Neural cell (in vitro differentiated cells): ENCODE measurements at regions not wholly inside any gene's neighbourhood (a gene's known extent, or its start where the extent isn't known, plus 50 kb on each side); places are given as distances from the start of the nearest gene placed in this dataset.

Experiments used
- H2AFZ ChIP-seq: fragments of 200-600, 300-800 bp; sonication (generic), shearing (Covaris generic); 2 replicates; pipeline ENCODE4 v1.6.0; 2014; ENCODE audit warnings: low read depth, mild to moderate bottlenecking, antibody characterized with exemption, low read length, moderate library complexity
- H3F3A ChIP-seq: fragments of 200-600 bp; shearing (Covaris generic); 2 replicates; pipeline ENCODE4 v1.6.1; 2016; ENCODE audit warnings: mild to moderate bottlenecking, moderate library complexity, mixed read lengths, antibody characterized with exemption, low read length; ENCODE audit not compliant: insufficient read depth, poor library complexity, severe bottlenecking
- H3K27ac ChIP-seq: fragments of 200-600, 300-800 bp; sonication (generic), shearing (Covaris generic); 2 replicates; pipeline ENCODE4 v1.5.1; 2014; ENCODE audit warnings: mild to moderate bottlenecking, low read length, moderate library complexity
- H3K27me3 ChIP-seq: fragments of 300-800, 200-600 bp; sonication (generic), shearing (Covaris generic); 2 replicates; pipeline ENCODE4 v1.6.0; 2014; ENCODE audit warnings: mild to moderate bottlenecking, low read depth, low read length, moderate library complexity; ENCODE audit not compliant: insufficient read depth
- H3K36me3 ChIP-seq: fragments of 300-800, 200-600 bp; sonication (generic), shearing (Covaris generic); 2 replicates; pipeline ENCODE4 v1.5.1; 2014; ENCODE audit warnings: mild to moderate bottlenecking, antibody characterized with exemption, low read length, moderate library complexity; ENCODE audit not compliant: insufficient read depth
- H3K4me2 ChIP-seq: fragments of 300-800, 200-600 bp; sonication (generic), shearing (Covaris generic); 2 replicates; pipeline ENCODE4 v1.6.0; 2014; ENCODE audit warnings: mild to moderate bottlenecking, low read length
- H3K4me3 ChIP-seq: fragments of 300-800, 200-600 bp; sonication (generic), shearing (Covaris generic); 2 replicates; pipeline ENCODE4 v1.5.1; 2014; ENCODE audit warnings: mild to moderate bottlenecking, low read length, moderate library complexity
- H3K79me2 ChIP-seq: fragments of 200-600 bp; shearing (Covaris generic); replicated peaks from 2 replicates; pipeline ENCODE4 v1.6.0; 2014; ENCODE audit warnings: mild to moderate bottlenecking, low read length, moderate library complexity; ENCODE audit not compliant: insufficient read depth
- H3K9ac ChIP-seq: fragments of 300-800, 200-600 bp; sonication (generic), shearing (Covaris generic); 2 replicates; pipeline ENCODE4 v1.6.1; 2016; ENCODE audit warnings: mild to moderate bottlenecking, low read length, mixed read lengths
- H3K9me2 ChIP-seq: fragments of 200-600 bp; shearing (Covaris generic); 2 replicates; pipeline ENCODE4 v1.6.1; 2016; ENCODE audit warnings: mild to moderate bottlenecking, low read length, mixed read lengths; ENCODE audit not compliant: insufficient read depth
- H3K9me3 ChIP-seq: fragments of 200-600, 300-800 bp; sonication (generic), shearing (Covaris generic); 2 replicates; pipeline ENCODE4 v1.6.1; 2016; ENCODE audit warnings: mild to moderate bottlenecking, mixed run types, low read length, moderate library complexity, mixed read lengths
- H4K20me1 ChIP-seq: fragments of 200-600 bp; shearing (Covaris generic); 2 replicates; pipeline ENCODE4 v1.6.1; 2016; ENCODE audit warnings: mild to moderate bottlenecking, mixed run types; ENCODE audit not compliant: insufficient read depth
- CTCF ChIP-seq: fragments of 450-650 bp; IDR thresholded peaks from 2 replicates; pipeline ENCODE4 v1.5.1; 2014; ENCODE audit warnings: antibody characterized with exemption, mild to moderate bottlenecking, moderate library complexity; ENCODE audit not compliant: poor library complexity, severe bottlenecking
- EP300 ChIP-seq: fragments of 450-650 bp; conservative IDR thresholded peaks from 2 replicates; pipeline ENCODE4 v1.6.1; 2014; ENCODE audit warnings: antibody characterized with exemption, mild to moderate bottlenecking, moderate library complexity; ENCODE audit not compliant: poor library complexity, severe bottlenecking
- RAD21 ChIP-seq: fragments of 450-650 bp; conservative IDR thresholded peaks from 2 replicates; pipeline ENCODE4 v1.6.1; 2014; ENCODE audit warnings: antibody characterized with exemption, mild to moderate bottlenecking, moderate library complexity
- SMC3 ChIP-seq: fragments of 450-650 bp; conservative IDR thresholded peaks from 2 replicates; pipeline ENCODE4 v1.6.1; 2014; ENCODE audit warnings: antibody characterized with exemption, mild to moderate bottlenecking, moderate library complexity; ENCODE audit not compliant: poor library complexity
- TF ChIP-seq, protein P1 (sequence below): IDR thresholded peaks from 2 replicates; pipeline ENCODE4 v1.6.1; 2012; ENCODE audit warnings: borderline replicate concordance

DNA sequence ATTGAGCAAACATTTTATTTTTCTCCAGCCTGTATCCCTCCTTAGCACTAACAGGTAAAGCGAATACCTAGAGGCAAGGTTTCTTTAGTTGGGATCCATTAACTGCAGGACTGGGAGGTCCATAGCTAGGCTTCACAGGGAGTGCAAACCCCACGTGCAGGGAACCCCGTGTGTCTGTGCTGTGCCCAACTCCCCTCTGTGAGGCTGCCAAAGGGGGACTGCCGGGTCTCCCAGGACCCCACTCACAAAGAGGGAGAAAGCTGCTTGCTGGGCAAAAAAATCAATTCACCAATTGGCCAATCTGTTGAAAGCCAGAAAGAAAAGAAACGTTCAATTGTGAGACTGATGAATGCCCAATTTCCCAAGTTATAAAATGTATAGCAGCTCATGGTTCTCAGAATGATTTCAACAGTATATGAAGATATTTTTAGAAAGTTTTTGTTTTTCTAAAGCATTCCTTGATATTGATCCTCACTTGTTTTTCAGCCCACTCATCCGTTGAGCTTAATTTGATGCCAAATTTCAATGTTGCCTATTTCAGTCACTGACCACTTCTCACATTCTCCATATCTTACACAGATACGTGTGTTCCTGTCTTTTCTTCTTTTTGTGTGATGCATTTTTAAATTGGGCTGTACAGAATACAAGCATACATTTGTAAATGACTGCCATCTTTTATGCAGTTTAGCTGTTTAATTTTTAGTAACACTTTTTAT is 202.7 kb upstream of the PRSS58 start:
- no peaks in the 10 kb centered on the region for H3F3A ChIP-seq
- H2AFZ ChIP-seq = no peak overlapping the region
- H3K4me3 ChIP-seq = no peak overlapping the region
- no peaks in the 10 kb centered on the region for H3K27me3 ChIP-seq
- H3K27ac ChIP-seq = no peak overlapping the region
- no peaks in the 10 kb centered on the region for H3K79me2 ChIP-seq
- H3K9me3 ChIP-seq = no peaks in the 10 kb centered on the region
- H3K9ac ChIP-seq = no peak overlapping the region
- H4K20me1 ChIP-seq = no peaks in the 10 kb centered on the region
- H3K9me2 ChIP-seq = no peaks in the 10 kb centered on the region
- H3K36me3 ChIP-seq = no peaks in the 10 kb centered on the region
- TF ChIP-seq, protein P1, sequence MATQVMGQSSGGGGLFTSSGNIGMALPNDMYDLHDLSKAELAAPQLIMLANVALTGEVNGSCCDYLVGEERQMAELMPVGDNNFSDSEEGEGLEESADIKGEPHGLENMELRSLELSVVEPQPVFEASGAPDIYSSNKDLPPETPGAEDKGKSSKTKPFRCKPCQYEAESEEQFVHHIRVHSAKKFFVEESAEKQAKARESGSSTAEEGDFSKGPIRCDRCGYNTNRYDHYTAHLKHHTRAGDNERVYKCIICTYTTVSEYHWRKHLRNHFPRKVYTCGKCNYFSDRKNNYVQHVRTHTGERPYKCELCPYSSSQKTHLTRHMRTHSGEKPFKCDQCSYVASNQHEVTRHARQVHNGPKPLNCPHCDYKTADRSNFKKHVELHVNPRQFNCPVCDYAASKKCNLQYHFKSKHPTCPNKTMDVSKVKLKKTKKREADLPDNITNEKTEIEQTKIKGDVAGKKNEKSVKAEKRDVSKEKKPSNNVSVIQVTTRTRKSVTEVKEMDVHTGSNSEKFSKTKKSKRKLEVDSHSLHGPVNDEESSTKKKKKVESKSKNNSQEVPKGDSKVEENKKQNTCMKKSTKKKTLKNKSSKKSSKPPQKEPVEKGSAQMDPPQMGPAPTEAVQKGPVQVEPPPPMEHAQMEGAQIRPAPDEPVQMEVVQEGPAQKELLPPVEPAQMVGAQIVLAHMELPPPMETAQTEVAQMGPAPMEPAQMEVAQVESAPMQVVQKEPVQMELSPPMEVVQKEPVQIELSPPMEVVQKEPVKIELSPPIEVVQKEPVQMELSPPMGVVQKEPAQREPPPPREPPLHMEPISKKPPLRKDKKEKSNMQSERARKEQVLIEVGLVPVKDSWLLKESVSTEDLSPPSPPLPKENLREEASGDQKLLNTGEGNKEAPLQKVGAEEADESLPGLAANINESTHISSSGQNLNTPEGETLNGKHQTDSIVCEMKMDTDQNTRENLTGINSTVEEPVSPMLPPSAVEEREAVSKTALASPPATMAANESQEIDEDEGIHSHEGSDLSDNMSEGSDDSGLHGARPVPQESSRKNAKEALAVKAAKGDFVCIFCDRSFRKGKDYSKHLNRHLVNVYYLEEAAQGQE = no peak
- TF ChIP-seq EP300 = no peak
- no peak overlapping the region for H3K4me2 ChIP-seq

DNA sequence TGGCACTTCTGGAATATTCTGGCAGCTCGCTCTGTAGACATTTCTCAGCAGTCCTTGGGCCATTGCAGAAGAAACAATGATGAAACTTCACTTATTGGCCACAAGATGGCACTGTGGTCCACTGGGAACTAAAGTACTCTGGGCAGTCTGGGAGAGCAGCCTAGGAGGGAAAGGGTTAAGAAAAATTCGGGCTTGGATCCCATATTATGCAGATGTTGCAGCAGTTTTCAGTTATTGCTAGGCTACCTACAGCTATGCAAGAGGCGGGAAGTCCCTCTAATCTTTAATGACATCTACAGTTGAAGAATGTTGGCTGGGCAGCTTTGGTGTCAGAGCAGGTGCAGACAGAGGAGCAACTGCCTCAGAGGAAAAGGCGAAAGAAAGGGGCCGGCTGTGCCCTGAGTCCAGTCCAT is 201.7 kb upstream of the PRSS58 start:
- H3K27ac ChIP-seq = no peak overlapping the region
- H3K4me2 ChIP-seq = no peak overlapping the region
- H4K20me1 ChIP-seq = no peaks in the 10 kb centered on the region
- H3K79me2 ChIP-seq = no peaks in the 10 kb centered on the region
- no peak overlapping the region for H3K4me3 ChIP-seq
- H2AFZ ChIP-seq = no peak overlapping the region
- H3K9me3 ChIP-seq = no peaks in the 10 kb centered on the region
- H3K9me2 ChIP-seq = no peaks in the 10 kb centered on the region
- H3F3A ChIP-seq = no peaks in the 10 kb centered on the region
- H3K27me3 ChIP-seq = no peaks in the 10 kb centered on the region
- no peaks in the 10 kb centered on the region for H3K36me3 ChIP-seq
- H3K9ac ChIP-seq = no peak overlapping the region
- TF ChIP-seq, protein P1 = no peak
- TF ChIP-seq CTCF (peak; percentile 71), RAD21 (peak; percentile 58), SMC3 (peak; percentile 59)
